ENCODE measurements at regions not wholly inside any gene's neighbourhood (a gene's known extent, or its start where the extent isn't known, plus 50 kb on each side); places are given as distances from the start of the nearest gene placed in this dataset.
"Not testable (repeated sequence)": the region's sequence is repeated elsewhere in the genome, so short reads cannot be mapped to it uniquely, and the experiment has no call there.

GRCh38 chr11:34824425-34824824, 91.8 kb downstream of the APIP start:
- Mint-ChIP-seq H3K36me3 (peaks cover 4% of the 10 kb centered on the region), H3K9me3 (no peaks in the 10 kb centered on the region), H3K27ac (no peak overlapping the region), H3K4me3 (no peak overlapping the region), H3K4me1 (ENCODE audit: unreplicated experiment) (no peaks in the 10 kb centered on the region), H3K27me3 (no peaks in the 10 kb centered on the region)
- TF ChIP-seq CTCF (conservative IDR thresholded peaks at IDR 0.05), result no peak
- no peak for DNase-seq (ENCODE audit: extremely low spot score, unreplicated experiment)

- Mint-ChIP-seq H3K4me3 (no peak overlapping the region), H3K4me1 (ENCODE audit: unreplicated experiment) (no peaks in the 10 kb centered on the region), H3K36me3 (peaks cover 6% of the 10 kb centered on the region), H3K9me3 (no peaks in the 10 kb centered on the region), H3K27ac (no peak overlapping the region), H3K27me3 (no peaks in the 10 kb centered on the region)
- no peak for DNase-seq (ENCODE audit: extremely low spot score, unreplicated experiment)
- TF ChIP-seq CTCF (conservative IDR thresholded peaks at IDR 0.05), result no peak
Observed at GRCh38 chr11:34823639-34824038, 92.5 kb downstream of the APIP start.

GRCh38 chr11:34823197-34823596, 93.0 kb downstream of the APIP start:
- no peaks in the 10 kb centered on the region for H3K4me1 Mint-ChIP-seq (ENCODE audit: unreplicated experiment)
- H3K9me3 Mint-ChIP-seq, result no peaks in the 10 kb centered on the region

GRCh38 chr11:34819740-34820482, 96.3 kb downstream of the APIP start:
- no peaks in the 10 kb centered on the region for H3K4me1 Mint-ChIP-seq (ENCODE audit: unreplicated experiment)
- H3K27ac Mint-ChIP-seq, result no peak overlapping the region
- TF ChIP-seq CTCF (conservative IDR thresholded peaks at IDR 0.05), result no peak
- no peak overlapping the region for H3K4me3 Mint-ChIP-seq
- no peak for DNase-seq (ENCODE audit: extremely low spot score, unreplicated experiment)
- H3K27me3 Mint-ChIP-seq, result no peaks in the 10 kb centered on the region
- peaks cover 13% of the 10 kb centered on the region for H3K36me3 Mint-ChIP-seq
- peaks cover 7% of the 10 kb centered on the region for H3K9me3 Mint-ChIP-seq

More at GRCh38 chr11:34823197-34823596, 93.0 kb downstream of the APIP start:
- no peak overlapping the region for H3K4me3 Mint-ChIP-seq
- DNase-seq (ENCODE audit: extremely low spot score, unreplicated experiment), result no peak
- no peaks in the 10 kb centered on the region for H3K27me3 Mint-ChIP-seq
- no peak overlapping the region for H3K27ac Mint-ChIP-seq
- peaks cover 6% of the 10 kb centered on the region for H3K36me3 Mint-ChIP-seq
- TF ChIP-seq CTCF (conservative IDR thresholded peaks at IDR 0.05), result no peak

GRCh38 chr11:34817812-34818211, 98.4 kb downstream of the APIP start:
- not testable (repeated sequence) for H3K4me3 Mint-ChIP-seq; H3K27me3 Mint-ChIP-seq; H3K4me1 Mint-ChIP-seq (ENCODE audit: unreplicated experiment); H3K27ac Mint-ChIP-seq; DNase-seq (ENCODE audit: extremely low spot score, unreplicated experiment)
- peaks cover 12% of the 10 kb centered on the region for H3K9me3 Mint-ChIP-seq
- peaks cover 18% of the 10 kb centered on the region for H3K36me3 Mint-ChIP-seq

- Mint-ChIP-seq H3K36me3 (peaks cover 25% of the 10 kb centered on the region), H3K4me1 (ENCODE audit: unreplicated experiment) (no peaks in the 10 kb centered on the region), H3K27ac (no peak overlapping the region), H3K9me3 (peaks cover 16% of the 10 kb centered on the region), H3K27me3 (no peaks in the 10 kb centered on the region), H3K4me3 (no peak overlapping the region)
- DNase-seq (ENCODE audit: extremely low spot score, unreplicated experiment), result no peak
- no peak for TF ChIP-seq CTCF (conservative IDR thresholded peaks at IDR 0.05)
Observed at GRCh38 chr11:34816698-34817213, 99.4 kb downstream of the APIP start.
